K562 (cell line): ENCODE measurements at regions not wholly inside any gene's neighbourhood (a gene's known extent, or its start where the extent isn't known, plus 50 kb on each side); places are given as distances from the start of the nearest gene placed in this dataset.

Experiments
- ATF1 ChIP-seq, 2 experiments: fragments of 450-650 bp in 1 of 2; IDR thresholded peaks; 2 replicates each; pipeline ENCODE4 v1.6.1; 2016; ENCODE audit warnings: missing compliant biosample characterization in 1 of 2, missing genetic modification characterization in 1 of 2
- BACH1 ChIP-seq: fragments of 200-800 bp; sonication (Bioruptor generic); IDR thresholded peaks from 2 replicates; pipeline ENCODE4 v1.6.1; 2016; ENCODE audit warnings: missing genetic modification characterization, missing compliant biosample characterization
- CHD2 ChIP-seq: IDR thresholded peaks from 2 replicates; pipeline ENCODE4 v1.6.1; 2011; ENCODE audit warnings: low read depth, low read length
- DMBX1 ChIP-seq: fragments of 250-450 bp; sonication (Bioruptor Pico); IDR thresholded peaks from 2 replicates; pipeline ENCODE4 v1.8.0; 2022; ENCODE audit warnings: inconsistent platforms, mild to moderate bottlenecking, moderate library complexity, borderline replicate concordance
- EP300 ChIP-seq: IDR thresholded peaks from 2 replicates; pipeline ENCODE4 v1.6.1; 2012; ENCODE audit warnings: low read length, improper control_type of control experiment
- EP400 ChIP-seq: fragments of 450-650 bp; IDR thresholded peaks from 2 replicates; pipeline ENCODE4 v1.6.1; 2017; ENCODE audit warnings: antibody characterized with exemption, mild to moderate bottlenecking, moderate library complexity
- ETV1 ChIP-seq: fragments of 450-650 bp; conservative IDR thresholded peaks from 2 replicates; pipeline ENCODE4 v1.6.1; 2016; ENCODE audit warnings: missing genetic modification characterization, control low read depth, low read depth, missing compliant biosample characterization
- FOXK1 ChIP-seq: sonication (generic); formaldehyde crosslinking; IDR thresholded peaks from 2 replicates; pipeline ENCODE4 v1.8.0; 2022; ENCODE audit warnings: missing genetic modification reagents, mild to moderate bottlenecking, borderline replicate concordance
- GATAD2A ChIP-seq: fragments of 450-650 bp; IDR thresholded peaks from 2 replicates; pipeline ENCODE4 v1.6.1; 2017
- GTF2E2 ChIP-seq: fragments of 200-800 bp; sonication (Bioruptor generic); IDR thresholded peaks from 2 replicates; pipeline ENCODE4 v1.6.1; 2016; ENCODE audit warnings: missing genetic modification characterization, missing compliant biosample characterization
- HCFC1 ChIP-seq: IDR thresholded peaks from 2 replicates; pipeline ENCODE4 v1.6.1; 2012; ENCODE audit warnings: low read depth, low read length, improper control_type of control experiment
- HNRNPK ChIP-seq: fragments of 200-400 bp; formaldehyde crosslinking; IDR thresholded peaks from one replicate; pipeline ENCODE4 v1.6.1; 2018; ENCODE audit warnings: mild to moderate bottlenecking, low read depth, low read length; ENCODE audit not compliant: poor library complexity, severe bottlenecking
- IRF9 ChIP-seq: fragments of 450-650 bp; IDR thresholded peaks from 2 replicates; pipeline ENCODE4 v1.6.1; 2016; ENCODE audit warnings: missing biosample characterization, missing genetic modification characterization
- KAT7 ChIP-seq: sonication (generic); formaldehyde crosslinking; IDR thresholded peaks from 2 replicates; pipeline ENCODE4 v1.8.0; 2022; ENCODE audit warnings: missing genetic modification reagents, mild to moderate bottlenecking, borderline replicate concordance
- KLF16 ChIP-seq: IDR thresholded peaks from 2 replicates; pipeline ENCODE4 v1.6.1; 2016; ENCODE audit warnings: antibody characterized with exemption
- NCOA1 ChIP-seq: fragments of 450-650 bp; IDR thresholded peaks from 2 replicates; pipeline ENCODE4 v1.6.1; 2016; ENCODE audit warnings: low read depth
- NR2C1 ChIP-seq, 2 experiments: fragments of 450-650 bp; IDR thresholded peaks; 2 replicates each; pipeline ENCODE4 v1.6.1; 2017; ENCODE audit warnings: mild to moderate bottlenecking in 2 of 2, antibody characterized with exemption in 1 of 2, inconsistent platforms in 1 of 2, missing compliant biosample characterization in 1 of 2, missing genetic modification characterization in 1 of 2
- POLR3A ChIP-seq: IDR thresholded peaks from 2 replicates; pipeline ENCODE4 v1.6.1; 2011; ENCODE audit warnings: borderline replicate concordance, mild to moderate bottlenecking, moderate library complexity; ENCODE audit not compliant: insufficient read length, insufficient read depth; ENCODE audit errors: extremely low read depth
- TBL1XR1 ChIP-seq, 2 experiments: IDR thresholded peaks; 2 replicates each; pipeline ENCODE4 v1.6.1; 2012; ENCODE audit warnings: improper control_type of control experiment in 2 of 2, low read length in 2 of 2, mild to moderate bottlenecking in 1 of 2
- ZKSCAN1 ChIP-seq: fragments of 150-350 bp; IDR thresholded peaks from 2 replicates; pipeline ENCODE4 v1.6.1; 2016; ENCODE audit warnings: low read depth, low read length
- ZNF511 ChIP-seq: sonication (generic); formaldehyde crosslinking; IDR thresholded peaks from 2 replicates; pipeline ENCODE4 v1.8.0; 2022; ENCODE audit warnings: mild to moderate bottlenecking, missing genetic modification reagents
- ZNF699 ChIP-seq: fragments of 250-450 bp; sonication (Bioruptor Pico); IDR thresholded peaks from 2 replicates; pipeline ENCODE4 v1.8.0; 2021; ENCODE audit warnings: mild to moderate bottlenecking, moderate library complexity; ENCODE audit not compliant: insufficient replicate concordance
- ZNF740 ChIP-seq, 3 experiments: fragments of 200-800 bp in 1 of 3; sonication (Bioruptor generic) in 1 of 3; sonication (generic) in 1 of 3; formaldehyde crosslinking in 1 of 3; IDR thresholded peaks; 2 replicates each; pipeline versions ENCODE4 v1.6.1 to v1.8.0; 2016 to 2022; ENCODE audit warnings: mild to moderate bottlenecking in 2 of 3, missing compliant biosample characterization in 2 of 3, missing genetic modification characterization in 2 of 3, missing genetic modification reagents in 1 of 3
- TF ChIP-seq, protein P1 (sequence below): fragments of 450-650 bp; formaldehyde crosslinking; IDR thresholded peaks from 2 replicates; pipeline ENCODE4 v1.4.0; 2022; ENCODE audit warnings: missing genetic modification characterization

DNA sequence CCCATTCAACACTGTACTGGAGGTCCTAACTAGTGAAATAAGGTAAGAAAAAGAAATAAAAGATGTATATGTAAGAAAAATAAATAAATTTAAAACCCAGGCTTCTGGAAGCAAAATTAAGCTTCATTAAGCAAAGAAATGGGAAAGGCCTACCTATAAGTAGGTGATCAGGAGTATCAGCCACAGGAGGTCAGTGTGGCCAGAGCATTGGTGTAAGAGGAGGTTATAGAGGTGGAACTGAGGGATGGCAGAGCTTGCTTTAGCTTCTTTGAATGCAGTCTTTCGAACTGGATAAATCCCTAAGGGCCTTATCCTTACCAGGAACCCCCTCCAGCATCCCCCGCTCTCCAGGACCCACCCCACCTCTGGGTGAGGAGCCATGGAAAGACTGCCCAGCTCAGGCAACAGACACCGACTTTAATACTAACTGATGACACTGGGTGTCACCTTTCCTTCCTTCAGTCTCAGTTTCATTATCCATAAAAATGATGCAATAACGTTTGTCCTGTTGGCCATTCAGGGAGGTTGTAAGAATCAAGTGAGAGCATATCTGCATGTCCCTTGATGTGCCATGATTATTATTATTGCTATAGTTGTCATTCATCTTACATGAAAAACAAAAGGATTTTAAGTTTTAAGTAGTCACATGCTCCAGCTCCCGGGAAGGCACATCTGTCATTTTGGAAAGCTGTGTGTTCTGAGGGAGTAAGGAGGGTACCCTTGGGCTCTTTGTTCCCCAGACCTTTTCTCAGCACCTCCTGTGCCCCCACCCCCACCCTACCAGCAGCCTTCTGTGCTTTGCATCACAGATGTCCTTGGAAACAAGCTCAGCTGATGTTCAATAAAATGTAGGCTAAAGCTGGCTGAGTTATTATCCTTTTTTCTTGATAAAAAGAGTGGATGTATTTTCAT, 50.8 kb upstream of the CTNNA1 start (continued):
- peak; percentile 97 for TF ChIP-seq IRF9 (tag)
- TF ChIP-seq BACH1 (tag) = 0 out of 2 replicates have a peak, but pooled peaks have one; percentile 47
- peak; percentile 66; the same call in 1 of the 2 replicates for TF ChIP-seq GTF2E2 (tag)
- TF ChIP-seq KLF16 = no peak
- no peak for TF ChIP-seq HCFC1
- no peak for TF ChIP-seq POLR3A
- no peak for TF ChIP-seq CHD2
- TF ChIP-seq EP300 = peak; percentile 92
- TF ChIP-seq EP400 = peak; percentile 70
- no peak for TF ChIP-seq TBL1XR1 (IDR thresholded peaks at IDR 0.05; ENCODE audit: low read length in 2 of 2)
- TF ChIP-seq ZKSCAN1 = no peak
- TF ChIP-seq, protein P1, sequence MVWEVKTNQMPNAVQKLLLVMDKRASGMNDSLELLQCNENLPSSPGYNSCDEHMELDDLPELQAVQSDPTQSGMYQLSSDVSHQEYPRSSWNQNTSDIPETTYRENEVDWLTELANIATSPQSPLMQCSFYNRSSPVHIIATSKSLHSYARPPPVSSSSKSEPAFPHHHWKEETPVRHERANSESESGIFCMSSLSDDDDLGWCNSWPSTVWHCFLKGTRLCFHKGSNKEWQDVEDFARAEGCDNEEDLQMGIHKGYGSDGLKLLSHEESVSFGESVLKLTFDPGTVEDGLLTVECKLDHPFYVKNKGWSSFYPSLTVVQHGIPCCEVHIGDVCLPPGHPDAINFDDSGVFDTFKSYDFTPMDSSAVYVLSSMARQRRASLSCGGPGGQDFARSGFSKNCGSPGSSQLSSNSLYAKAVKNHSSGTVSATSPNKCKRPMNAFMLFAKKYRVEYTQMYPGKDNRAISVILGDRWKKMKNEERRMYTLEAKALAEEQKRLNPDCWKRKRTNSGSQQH = no peak
- TF ChIP-seq KAT7 = no peak
- no peak for TF ChIP-seq FOXK1
- no peak for TF ChIP-seq ZNF740 (CRISPR knock-in tag; IDR thresholded peaks at IDR 0.05)
- no peak for TF ChIP-seq ZNF740 (tag; IDR thresholded peaks at IDR 0.05)
- TF ChIP-seq ETV1 (tag) = peak; percentile 79
- no peak for TF ChIP-seq HNRNPK
- TF ChIP-seq ZNF699 (CRISPR knock-in tag) = no peak
- TF ChIP-seq NR2C1 (IDR thresholded peaks at IDR 0.05) = no peak
- peak; percentile 34; the same call in 1 of the 2 replicates for TF ChIP-seq NR2C1 (tag; IDR thresholded peaks at IDR 0.05)
- TF ChIP-seq ATF1 (CRISPR knock-in tag; IDR thresholded peaks at IDR 0.05) = no peak
- peak; percentile 35; the same call in 1 of the 2 replicates for TF ChIP-seq ATF1 (tag; IDR thresholded peaks at IDR 0.05)
- TF ChIP-seq DMBX1 (CRISPR knock-in tag) = no peak; the same call in 1 of the 2 replicates
- no peak for TF ChIP-seq NCOA1
- TF ChIP-seq ZNF511 = no peak
- TF ChIP-seq GATAD2A = no peak
